ENCODE measurements at regions not wholly inside any gene's neighbourhood (a gene's known extent, or its start where the extent isn't known, plus 50 kb on each side); places are given as distances from the start of the nearest gene placed in this dataset.

DNA sequence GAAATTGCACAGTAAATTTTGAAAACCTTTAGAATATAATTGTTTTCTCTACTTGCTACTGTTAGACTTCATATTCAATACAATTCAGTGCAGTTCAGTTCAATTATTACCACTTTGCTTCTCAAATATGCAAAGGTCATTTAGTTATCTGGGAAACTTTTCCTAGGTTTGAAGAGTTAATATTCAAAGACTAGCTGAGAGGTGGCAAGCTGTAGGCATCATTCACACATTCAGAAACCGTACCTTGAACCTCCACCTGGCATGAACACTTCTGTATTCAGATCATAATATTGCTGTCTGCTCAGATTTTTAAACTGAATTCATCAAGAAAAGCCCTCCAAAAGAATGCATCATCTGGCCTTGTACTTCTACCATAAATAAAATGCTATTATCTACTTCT, 162.1 kb upstream of the PCSK5 start:
- in situ Hi-C loops (cut with HindIII; ENCODE audit: extremely low pct_ligation_motif_present, low pct_unique_long_range_greater_than_20kb): no loop called here
- Histone ChIP-seq H3K9me3 (ENCODE audit: low read length) (no peaks in the 10 kb centered on the region), H3K27me3 (ENCODE audit: control insufficient read depth in 1 of 2, insufficient read depth in 2 of 2, low read length in 2 of 2) (no peaks in the 10 kb centered on the region), H3K9ac (ENCODE audit: insufficient read depth, low read depth, low read length) (no peak overlapping the region), H3K4me1 (ENCODE audit: insufficient read depth, low read length) (no peaks in the 10 kb centered on the region), H3K27ac (ENCODE audit: extremely low read length, insufficient read depth, low read length) (no peak overlapping the region), H3K4me3 (replicated peaks in 1 of 3; ENCODE audit: insufficient read depth in 1 of 3, low read depth in 2 of 3, low read length in 3 of 3) (no peak overlapping the region), H3K36me3 (replicated peaks in 1 of 2; ENCODE audit: control insufficient read depth in 1 of 2, insufficient read depth in 2 of 2, low read length in 2 of 2) (no peaks in the 10 kb centered on the region), H4K20me1 (ENCODE audit: insufficient read depth, low read length) (no peaks in the 10 kb centered on the region), H3K79me2 (ENCODE audit: insufficient read depth, low read length) (no peaks in the 10 kb centered on the region), H3K4me2 (ENCODE audit: low read depth, low read length) (no peak overlapping the region), H2AFZ (ENCODE audit: low read length) (no peak overlapping the region)
- WGBS (ENCODE audit: low lambda C conversion rate): 0% methylated on average over 1 of the region's 1 CpG
- CTCF ChIA-PET (ENCODE audit: low intra/inter-chr PET ratio, low total read pairs): no interaction called here
- intact Hi-C loops (cut with micrococcal nuclease; ENCODE audit: unreplicated experiment): no loop called here
- TF ChIP-seq GPN1 (CRISPR knock-in tag; IDR thresholded peaks at IDR 0.05; ENCODE audit: borderline replicate concordance) (no peak), PLRG1 (conservative IDR thresholded peaks at IDR 0.05) (no peak), NFKBIZ (CRISPR knock-in tag; IDR thresholded peaks at IDR 0.05) (no peak), MAZ (IDR thresholded peaks at IDR 0.05; ENCODE audit: borderline replicate concordance, low read depth, low read length) (no peak), MAZ (CRISPR knock-in tag; IDR thresholded peaks at IDR 0.05; ENCODE audit: low read depth) (no peak), HNRNPK (IDR thresholded peaks at IDR 0.05; ENCODE audit: low read depth, low read length, poor library complexity, severe bottlenecking) (no peak), SRY (CRISPR knock-in tag; IDR thresholded peaks at IDR 0.05) (no peak), NCOA1 (CRISPR knock-in tag; IDR thresholded peaks at IDR 0.05) (no peak), RXRB (CRISPR knock-in tag; IDR thresholded peaks at IDR 0.05; ENCODE audit: borderline replicate concordance) (no peak), ZUFSP (CRISPR knock-in tag; IDR thresholded peaks at IDR 0.05; ENCODE audit: borderline replicate concordance) (no peak), HIVEP1 (CRISPR knock-in tag; IDR thresholded peaks at IDR 0.05) (no peak), RBM22 (optimal IDR thresholded peaks at IDR 0.05; ENCODE audit: low read length) (no peak), NFATC3 (CRISPR knock-in tag; IDR thresholded peaks at IDR 0.05) (no peak)
- BruUV-seq (replicated peaks): no TSS peak
- ATAC-seq: no peak
- no peak for FAIRE-seq
- no peak for DNase-seq (ENCODE audit: low spot score)
- POLR2A ChIA-PET: no interaction called here
